ENCODE measurements at regions not wholly inside any gene's neighbourhood (a gene's known extent, or its start where the extent isn't known, plus 50 kb on each side); places are given as distances from the start of the nearest gene placed in this dataset.
"Not testable (repeated sequence)": the region's sequence is repeated elsewhere in the genome, so short reads cannot be mapped to it uniquely, and the experiment has no call there.

DNA sequence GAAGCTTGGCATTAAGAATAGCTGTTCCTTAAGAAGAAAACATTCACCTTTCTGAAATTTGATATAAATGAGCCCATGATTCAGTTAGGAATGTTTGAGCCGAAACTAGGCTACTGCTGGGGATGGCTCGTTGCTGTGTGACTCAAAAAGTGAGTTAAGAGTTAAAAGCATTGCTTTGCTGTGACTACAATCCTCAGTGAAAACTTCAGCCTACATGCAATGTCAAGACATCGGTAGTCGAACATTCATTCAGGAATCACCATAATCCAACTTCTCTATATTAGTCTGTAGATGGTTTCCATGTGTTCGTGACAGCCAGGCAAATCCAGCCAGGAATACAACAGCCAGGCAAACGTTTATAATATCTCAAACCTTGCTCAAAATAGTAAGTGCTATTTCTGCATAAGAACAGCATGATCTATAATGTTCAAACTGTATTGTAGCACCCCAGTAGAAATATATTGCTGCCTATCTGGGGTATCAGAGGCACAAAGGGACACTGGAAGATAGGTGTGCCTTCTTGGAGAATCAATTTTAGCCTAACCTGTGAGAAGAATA is 1225.1 kb downstream of the CDH8 start:
- Histone ChIP-seq H3K27me3 (ENCODE audit: control insufficient read depth, insufficient read depth, low read length, poor library complexity, severe bottlenecking) (no peaks in the 10 kb centered on the region), H3K27ac (ENCODE audit: insufficient read depth, low read depth, low read length, poor library complexity, severe bottlenecking) (no peak overlapping the region), H3K36me3 (ENCODE audit: control insufficient read depth, insufficient read depth, low read length) (no peaks in the 10 kb centered on the region), H3K4me3 (ENCODE audit: insufficient read depth, low read depth, low read length) (no peak overlapping the region), H3K9me3 (ENCODE audit: control insufficient read depth, low read length) (no peaks in the 10 kb centered on the region), H3K4me1 (ENCODE audit: control insufficient read depth, insufficient read depth, low read length) (no peaks in the 10 kb centered on the region)
- WGBS, 2 experiments = 84 to 85% methylated on average over 6 of the region's 6 CpGs

DNA sequence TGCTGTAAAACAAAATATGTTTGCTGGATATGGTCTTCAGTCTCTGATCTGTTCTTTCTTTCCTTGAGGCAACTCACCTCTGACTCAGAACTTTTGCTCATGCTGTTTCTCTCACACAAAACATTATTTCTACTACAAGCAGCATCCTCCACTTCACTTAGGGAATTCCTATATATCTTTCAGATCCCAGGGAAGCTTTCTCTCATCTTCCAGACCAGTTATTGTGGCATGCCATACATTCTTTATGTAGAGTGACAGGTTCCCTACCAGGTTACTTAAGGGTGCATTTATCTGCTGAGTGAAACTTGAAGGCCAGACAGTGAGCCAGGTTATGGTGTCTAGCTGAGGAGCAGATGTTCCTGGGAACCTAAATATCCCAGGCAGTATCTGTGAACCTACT is 1226.0 kb downstream of the CDH8 start:
- Histone ChIP-seq H3K9me3 (ENCODE audit: control insufficient read depth, low read length) (no peaks in the 10 kb centered on the region), H3K4me1 (ENCODE audit: control insufficient read depth, insufficient read depth, low read length) (no peaks in the 10 kb centered on the region), H3K36me3 (ENCODE audit: control insufficient read depth, insufficient read depth, low read length) (no peaks in the 10 kb centered on the region), H3K4me3 (ENCODE audit: insufficient read depth, low read depth, low read length) (no peak overlapping the region), H3K27me3 (ENCODE audit: control insufficient read depth, insufficient read depth, low read length, poor library complexity, severe bottlenecking) (no peaks in the 10 kb centered on the region), H3K27ac (ENCODE audit: insufficient read depth, low read depth, low read length, poor library complexity, severe bottlenecking) (no peak overlapping the region)

- H3K4me3 ChIP-seq (ENCODE audit: insufficient read depth, low read depth, low read length) = no peak overlapping the region
- WGBS, 2 experiments = 84 to 85% methylated on average over 1 to 2 of the region's 2 CpGs
- H3K27ac ChIP-seq (ENCODE audit: insufficient read depth, low read depth, low read length, poor library complexity, severe bottlenecking) = no peak overlapping the region
- H3K9me3 ChIP-seq (ENCODE audit: control insufficient read depth, low read length) = no peaks in the 10 kb centered on the region
- H3K36me3 ChIP-seq (ENCODE audit: control insufficient read depth, insufficient read depth, low read length) = no peaks in the 10 kb centered on the region
- H3K27me3 ChIP-seq (ENCODE audit: control insufficient read depth, insufficient read depth, low read length, poor library complexity, severe bottlenecking) = no peaks in the 10 kb centered on the region
- H3K4me1 ChIP-seq (ENCODE audit: control insufficient read depth, insufficient read depth, low read length) = no peaks in the 10 kb centered on the region
Observed at GRCh38 chr16:60792437-60792836, 1243.8 kb downstream of the CDH8 start.

DNA sequence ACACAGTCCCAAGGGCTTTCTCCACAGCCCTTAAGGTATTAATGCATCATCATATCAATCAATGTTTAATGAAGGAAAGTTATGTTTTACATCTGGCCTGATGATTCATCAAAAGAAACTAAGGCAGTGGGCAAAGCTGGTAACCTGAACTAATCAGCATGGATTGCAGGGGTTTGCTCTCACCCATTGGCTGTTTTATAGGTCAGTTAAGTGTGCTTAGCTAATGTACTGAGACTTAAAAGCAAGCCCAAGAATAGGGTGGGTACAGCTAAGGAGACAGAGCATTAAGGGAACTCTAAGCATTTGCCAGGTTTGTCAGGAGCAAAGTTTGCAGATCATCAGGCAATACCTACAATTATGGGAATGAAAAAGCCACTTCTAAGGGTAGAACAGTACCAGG is 1247.6 kb downstream of the CDH8 start:
- H3K27me3 ChIP-seq (ENCODE audit: control insufficient read depth, insufficient read depth, low read length, poor library complexity, severe bottlenecking) = no peaks in the 10 kb centered on the region
- H3K4me3 ChIP-seq (ENCODE audit: insufficient read depth, low read depth, low read length) = no peak overlapping the region
- no peaks in the 10 kb centered on the region for H3K36me3 ChIP-seq (ENCODE audit: control insufficient read depth, insufficient read depth, low read length)
- H3K9me3 ChIP-seq (ENCODE audit: control insufficient read depth, low read length) = no peaks in the 10 kb centered on the region
- no peaks in the 10 kb centered on the region for H3K4me1 ChIP-seq (ENCODE audit: control insufficient read depth, insufficient read depth, low read length)
- H3K27ac ChIP-seq (ENCODE audit: insufficient read depth, low read depth, low read length, poor library complexity, severe bottlenecking) = no peak overlapping the region

DNA sequence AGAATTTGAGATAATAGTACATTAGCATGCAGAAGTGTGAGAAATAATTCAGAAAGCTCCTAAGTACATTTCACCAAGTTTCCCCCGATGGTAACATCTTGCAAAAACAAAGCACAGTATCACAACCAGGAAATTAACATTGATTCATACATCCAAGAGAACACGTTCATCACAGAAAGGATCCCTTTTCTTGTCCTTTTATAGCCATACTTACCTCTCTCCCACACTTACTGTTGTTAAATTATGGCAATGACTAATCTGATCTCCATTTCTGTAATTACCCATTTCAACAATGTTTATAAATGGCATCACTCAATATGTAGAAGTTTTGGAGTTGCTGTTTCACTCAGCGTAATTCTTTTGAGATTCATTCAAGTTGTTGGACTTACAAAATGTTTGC is 1260.0 kb downstream of the CDH8 start:
- no peak overlapping the region for H3K27ac ChIP-seq (ENCODE audit: insufficient read depth, low read depth, low read length, poor library complexity, severe bottlenecking)
- H3K4me3 ChIP-seq (ENCODE audit: insufficient read depth, low read depth, low read length) = no peak overlapping the region
- H3K27me3 ChIP-seq (ENCODE audit: control insufficient read depth, insufficient read depth, low read length, poor library complexity, severe bottlenecking) = no peaks in the 10 kb centered on the region
- no peaks in the 10 kb centered on the region for H3K36me3 ChIP-seq (ENCODE audit: control insufficient read depth, insufficient read depth, low read length)
- no peaks in the 10 kb centered on the region for H3K9me3 ChIP-seq (ENCODE audit: control insufficient read depth, low read length)
- H3K4me1 ChIP-seq (ENCODE audit: control insufficient read depth, insufficient read depth, low read length) = no peaks in the 10 kb centered on the region
- 92 to 94% methylated on average over 2 to 3 of the region's 3 CpGs for WGBS, 2 experiments

- H3K4me3 ChIP-seq (ENCODE audit: insufficient read depth, low read depth, low read length) = no peak overlapping the region
- no peaks in the 10 kb centered on the region for H3K36me3 ChIP-seq (ENCODE audit: control insufficient read depth, insufficient read depth, low read length)
- no peaks in the 10 kb centered on the region for H3K9me3 ChIP-seq (ENCODE audit: control insufficient read depth, low read length)
- H3K4me1 ChIP-seq (ENCODE audit: control insufficient read depth, insufficient read depth, low read length) = no peaks in the 10 kb centered on the region
- H3K27ac ChIP-seq (ENCODE audit: insufficient read depth, low read depth, low read length, poor library complexity, severe bottlenecking) = no peak overlapping the region
- 94 to 96% methylated on average over 4 of the region's 4 CpGs for WGBS, 2 experiments
- no peaks in the 10 kb centered on the region for H3K27me3 ChIP-seq (ENCODE audit: control insufficient read depth, insufficient read depth, low read length, poor library complexity, severe bottlenecking)
Observed at GRCh38 chr16:60771138-60771537, 1265.1 kb downstream of the CDH8 start.

DNA sequence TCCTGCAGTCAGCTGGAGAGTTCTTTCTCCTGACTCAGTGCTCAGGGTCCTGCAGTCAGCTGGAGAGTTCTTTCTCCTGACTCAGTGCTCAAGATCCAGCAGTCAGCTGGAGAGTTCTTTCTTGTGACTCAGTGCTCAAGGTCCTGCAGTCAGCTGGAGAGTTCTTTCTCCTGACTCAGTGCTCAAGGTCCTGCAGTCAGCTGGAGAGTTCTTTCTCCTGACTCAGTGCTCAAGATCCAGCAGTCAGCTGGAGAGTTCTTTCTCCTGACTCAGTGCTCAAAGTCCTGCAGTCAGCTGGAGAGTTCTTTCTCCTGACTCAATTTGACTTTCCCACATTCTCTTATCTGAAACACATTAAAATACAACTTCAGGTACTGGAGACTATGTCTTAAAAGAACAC is 1265.9 kb downstream of the CDH8 start:
- H3K27me3 ChIP-seq (ENCODE audit: control insufficient read depth, insufficient read depth, low read length, poor library complexity, severe bottlenecking); H3K4me3 ChIP-seq (ENCODE audit: insufficient read depth, low read depth, low read length); H3K4me1 ChIP-seq (ENCODE audit: control insufficient read depth, insufficient read depth, low read length); H3K36me3 ChIP-seq (ENCODE audit: control insufficient read depth, insufficient read depth, low read length); H3K9me3 ChIP-seq (ENCODE audit: control insufficient read depth, low read length); H3K27ac ChIP-seq (ENCODE audit: insufficient read depth, low read depth, low read length, poor library complexity, severe bottlenecking): not testable (repeated sequence)

DNA sequence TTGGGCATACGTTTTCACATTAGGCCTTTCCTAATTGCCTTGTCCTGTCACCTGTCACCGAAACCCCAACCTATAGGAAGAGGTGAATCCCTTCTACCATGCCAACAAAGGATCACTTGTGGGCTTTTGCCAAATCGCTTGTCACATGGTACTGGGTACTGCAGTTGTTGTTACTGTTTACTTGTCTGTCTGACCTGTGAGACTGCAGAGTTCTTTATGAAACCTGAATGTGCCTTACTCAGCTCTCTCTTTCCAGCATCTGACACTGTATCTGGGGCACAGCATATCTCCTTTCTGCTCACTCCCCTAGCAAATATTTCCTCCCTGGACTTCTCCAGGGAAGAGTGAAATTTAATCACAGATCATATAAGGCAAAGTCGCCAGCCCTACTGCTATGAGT is 1272.4 kb downstream of the CDH8 start:
- Histone ChIP-seq H3K27me3 (ENCODE audit: control insufficient read depth, insufficient read depth, low read length, poor library complexity, severe bottlenecking) (no peaks in the 10 kb centered on the region), H3K4me3 (ENCODE audit: insufficient read depth, low read depth, low read length) (no peak overlapping the region), H3K4me1 (ENCODE audit: control insufficient read depth, insufficient read depth, low read length) (no peaks in the 10 kb centered on the region), H3K27ac (ENCODE audit: insufficient read depth, low read depth, low read length, poor library complexity, severe bottlenecking) (no peak overlapping the region), H3K36me3 (ENCODE audit: control insufficient read depth, insufficient read depth, low read length) (no peaks in the 10 kb centered on the region), H3K9me3 (ENCODE audit: control insufficient read depth, low read length) (no peaks in the 10 kb centered on the region)
- WGBS, 2 experiments = 91 to 97% methylated on average over 4 of the region's 4 CpGs

DNA sequence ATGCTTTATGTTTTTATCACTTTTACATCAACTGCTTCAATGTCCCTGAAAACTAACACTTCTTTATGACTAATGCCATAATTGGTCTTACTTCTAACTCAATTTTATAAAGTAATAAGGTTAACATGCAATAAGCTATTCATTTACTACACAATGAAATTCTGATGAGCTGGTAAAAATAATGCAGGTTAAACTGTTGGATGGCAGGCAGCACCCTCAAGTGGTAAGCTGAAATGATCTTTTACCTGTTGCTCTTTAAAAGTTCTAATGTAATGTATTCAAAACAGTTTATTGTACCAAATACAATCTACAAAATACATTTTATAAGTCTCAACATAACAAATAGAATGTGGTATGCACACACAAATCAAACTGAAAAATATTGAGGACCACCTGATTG is 1280.3 kb downstream of the CDH8 start:
- H3K36me3 ChIP-seq (ENCODE audit: control insufficient read depth, insufficient read depth, low read length) = no peaks in the 10 kb centered on the region
- H3K27me3 ChIP-seq (ENCODE audit: control insufficient read depth, insufficient read depth, low read length, poor library complexity, severe bottlenecking) = no peaks in the 10 kb centered on the region
- no peak overlapping the region for H3K27ac ChIP-seq (ENCODE audit: insufficient read depth, low read depth, low read length, poor library complexity, severe bottlenecking)
- no peaks in the 10 kb centered on the region for H3K9me3 ChIP-seq (ENCODE audit: control insufficient read depth, low read length)
- H3K4me3 ChIP-seq (ENCODE audit: insufficient read depth, low read depth, low read length) = no peak overlapping the region
- no peaks in the 10 kb centered on the region for H3K4me1 ChIP-seq (ENCODE audit: control insufficient read depth, insufficient read depth, low read length)

DNA sequence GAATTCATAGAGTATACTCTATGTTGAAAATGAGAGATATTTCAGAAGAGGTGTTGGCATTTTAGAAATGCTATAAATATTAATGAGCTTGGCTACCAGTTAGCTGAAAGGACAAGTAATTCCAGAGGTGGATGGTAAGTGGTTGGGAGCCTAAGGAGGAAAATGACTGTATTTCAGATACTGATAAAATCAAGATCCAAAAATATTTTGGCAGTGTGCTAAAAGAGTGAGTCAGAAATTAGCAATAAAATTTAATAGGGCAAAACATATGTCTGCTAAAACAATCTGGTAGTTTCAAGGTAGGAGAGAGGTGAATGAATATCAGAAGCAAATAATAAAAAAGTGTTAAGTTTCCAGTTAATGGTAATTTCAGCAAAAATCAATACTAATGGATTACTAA is 1287.9 kb downstream of the CDH8 start:
- Histone ChIP-seq H3K9me3 (ENCODE audit: control insufficient read depth, low read length) (no peaks in the 10 kb centered on the region), H3K4me3 (ENCODE audit: insufficient read depth, low read depth, low read length) (no peak overlapping the region), H3K4me1 (ENCODE audit: control insufficient read depth, insufficient read depth, low read length) (no peaks in the 10 kb centered on the region), H3K27ac (ENCODE audit: insufficient read depth, low read depth, low read length, poor library complexity, severe bottlenecking) (no peak overlapping the region), H3K27me3 (ENCODE audit: control insufficient read depth, insufficient read depth, low read length, poor library complexity, severe bottlenecking) (no peaks in the 10 kb centered on the region), H3K36me3 (ENCODE audit: control insufficient read depth, insufficient read depth, low read length) (no peaks in the 10 kb centered on the region)

DNA sequence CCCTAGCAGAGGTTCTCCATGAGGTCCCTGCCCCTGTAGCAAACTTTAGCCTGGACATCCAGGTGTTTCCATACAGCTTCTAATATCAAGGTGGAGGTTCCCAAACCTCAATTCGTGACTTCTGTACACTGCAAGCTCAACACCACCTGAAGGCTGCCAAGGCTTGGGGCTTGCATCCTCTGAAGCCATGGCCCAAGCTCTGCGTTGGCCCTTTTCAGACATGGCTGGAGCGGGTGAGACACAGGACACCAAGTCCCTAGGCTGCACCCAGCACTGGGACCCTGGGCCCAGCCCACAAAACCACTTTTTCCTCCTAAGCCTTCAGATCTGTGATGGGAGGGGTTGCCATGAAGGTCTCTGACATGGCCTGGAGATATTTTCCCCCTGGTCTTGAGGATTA is 1292.0 kb downstream of the CDH8 start:
- Histone ChIP-seq H3K9me3 (ENCODE audit: control insufficient read depth, low read length) (no peaks in the 10 kb centered on the region), H3K27me3 (ENCODE audit: control insufficient read depth, insufficient read depth, low read length, poor library complexity, severe bottlenecking) (no peaks in the 10 kb centered on the region), H3K27ac (ENCODE audit: insufficient read depth, low read depth, low read length, poor library complexity, severe bottlenecking) (no peak overlapping the region), H3K36me3 (ENCODE audit: control insufficient read depth, insufficient read depth, low read length) (no peaks in the 10 kb centered on the region), H3K4me3 (ENCODE audit: insufficient read depth, low read depth, low read length) (no peak overlapping the region), H3K4me1 (ENCODE audit: control insufficient read depth, insufficient read depth, low read length) (no peaks in the 10 kb centered on the region)
- 95 to 97% methylated on average over 3 of the region's 3 CpGs for WGBS, 2 experiments
